ENCODE measurements at regions not wholly inside any gene's neighbourhood (a gene's known extent, or its start where the extent isn't known, plus 50 kb on each side); places are given as distances from the start of the nearest gene placed in this dataset.

DNA sequence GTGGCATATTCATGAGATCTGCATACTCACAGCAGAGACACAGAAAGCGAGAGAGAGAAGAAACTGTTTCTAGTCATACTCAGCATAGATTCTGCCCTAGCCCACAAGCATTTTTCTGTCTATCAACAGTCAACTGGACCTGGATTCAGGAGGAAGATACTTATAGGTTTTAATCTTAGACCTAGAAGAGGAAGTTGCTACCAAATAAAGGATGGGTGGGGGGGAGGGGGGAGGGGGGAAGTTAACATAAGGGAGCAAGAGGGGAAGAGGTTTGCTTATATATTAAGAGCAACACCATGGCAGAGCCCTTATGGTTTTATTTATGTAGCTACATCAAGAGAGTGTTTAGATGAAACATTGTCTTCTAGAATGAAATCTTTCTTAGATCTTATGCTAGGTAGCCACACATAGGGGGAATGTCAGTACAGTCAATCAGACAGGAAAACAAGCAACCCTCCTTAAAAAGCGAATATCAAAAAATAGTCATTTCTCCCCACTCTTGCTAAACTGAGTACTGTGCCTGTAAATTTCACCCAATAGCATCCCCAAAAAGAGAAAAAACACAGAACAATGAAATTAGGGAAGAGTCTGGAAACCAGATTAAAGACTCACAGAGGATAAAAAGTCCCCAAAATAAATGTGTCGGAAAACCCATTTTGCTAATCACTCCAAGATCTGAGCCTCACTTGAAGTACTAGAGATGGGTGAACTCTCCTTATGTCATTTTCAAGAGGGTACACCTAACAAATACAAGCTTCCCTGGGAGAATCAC, 192.7 kb upstream of the NR4A3 start:
- TF ChIP-seq SMAD1 (CRISPR knock-in tag; IDR thresholded peaks at IDR 0.05; ENCODE audit: borderline replicate concordance, low read depth): no peak
- no peak for TF ChIP-seq ZBTB10 (CRISPR knock-in tag; IDR thresholded peaks at IDR 0.05; ENCODE audit: borderline replicate concordance)
- TF ChIP-seq, protein P1, sequence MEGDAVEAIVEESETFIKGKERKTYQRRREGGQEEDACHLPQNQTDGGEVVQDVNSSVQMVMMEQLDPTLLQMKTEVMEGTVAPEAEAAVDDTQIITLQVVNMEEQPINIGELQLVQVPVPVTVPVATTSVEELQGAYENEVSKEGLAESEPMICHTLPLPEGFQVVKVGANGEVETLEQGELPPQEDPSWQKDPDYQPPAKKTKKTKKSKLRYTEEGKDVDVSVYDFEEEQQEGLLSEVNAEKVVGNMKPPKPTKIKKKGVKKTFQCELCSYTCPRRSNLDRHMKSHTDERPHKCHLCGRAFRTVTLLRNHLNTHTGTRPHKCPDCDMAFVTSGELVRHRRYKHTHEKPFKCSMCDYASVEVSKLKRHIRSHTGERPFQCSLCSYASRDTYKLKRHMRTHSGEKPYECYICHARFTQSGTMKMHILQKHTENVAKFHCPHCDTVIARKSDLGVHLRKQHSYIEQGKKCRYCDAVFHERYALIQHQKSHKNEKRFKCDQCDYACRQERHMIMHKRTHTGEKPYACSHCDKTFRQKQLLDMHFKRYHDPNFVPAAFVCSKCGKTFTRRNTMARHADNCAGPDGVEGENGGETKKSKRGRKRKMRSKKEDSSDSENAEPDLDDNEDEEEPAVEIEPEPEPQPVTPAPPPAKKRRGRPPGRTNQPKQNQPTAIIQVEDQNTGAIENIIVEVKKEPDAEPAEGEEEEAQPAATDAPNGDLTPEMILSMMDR (CRISPR knock-in tag; IDR thresholded peaks at IDR 0.05): no peak
- no peak for TF ChIP-seq ZNF616 (CRISPR knock-in tag; IDR thresholded peaks at IDR 0.05; ENCODE audit: low read depth)
- no peak for TF ChIP-seq ZFP36 (IDR thresholded peaks at IDR 0.05; ENCODE audit: borderline replicate concordance, low read depth, low read length, partially characterized antibody)
- no peak for TF ChIP-seq ZNF234 (CRISPR knock-in tag; conservative IDR thresholded peaks at IDR 0.05)
- no peak for TF ChIP-seq ZSCAN20 (CRISPR knock-in tag; IDR thresholded peaks at IDR 0.05; ENCODE audit: borderline replicate concordance)
- TF ChIP-seq CC2D1A (CRISPR knock-in tag; IDR thresholded peaks at IDR 0.05): no peak
- TF ChIP-seq EZH2 (conservative IDR thresholded peaks at IDR 0.05; ENCODE audit: low read depth, low read length): no peak
